ENCODE measurements at regions not wholly inside any gene's neighbourhood (a gene's known extent, or its start where the extent isn't known, plus 50 kb on each side); places are given as distances from the start of the nearest gene placed in this dataset.
"Not testable (repeated sequence)": the region's sequence is repeated elsewhere in the genome, so short reads cannot be mapped to it uniquely, and the experiment has no call there.

DNA sequence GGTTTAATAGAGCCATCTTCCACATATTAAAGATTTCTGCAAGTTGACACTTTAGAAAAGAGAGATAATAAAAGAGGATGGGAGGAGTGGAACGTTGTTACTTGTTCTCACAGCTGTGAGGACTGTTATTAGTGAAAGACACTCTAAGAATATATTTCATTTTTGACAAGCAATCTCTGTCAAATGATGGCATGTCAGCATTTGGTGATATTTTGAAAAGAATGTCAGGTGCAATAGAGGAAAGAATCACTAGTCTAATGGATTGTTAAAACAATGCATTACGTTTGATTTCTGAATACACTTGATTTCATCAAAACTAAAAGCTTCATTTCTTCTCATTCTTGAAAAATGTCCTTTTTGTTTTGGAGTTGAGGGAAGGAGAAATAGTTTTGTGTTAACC, 853.4 kb downstream of the PLA2G4A start:
- DNase-seq (ENCODE audit: extremely low read depth, insufficient read length), result no peak
- TF ChIP-seq, protein P1, sequence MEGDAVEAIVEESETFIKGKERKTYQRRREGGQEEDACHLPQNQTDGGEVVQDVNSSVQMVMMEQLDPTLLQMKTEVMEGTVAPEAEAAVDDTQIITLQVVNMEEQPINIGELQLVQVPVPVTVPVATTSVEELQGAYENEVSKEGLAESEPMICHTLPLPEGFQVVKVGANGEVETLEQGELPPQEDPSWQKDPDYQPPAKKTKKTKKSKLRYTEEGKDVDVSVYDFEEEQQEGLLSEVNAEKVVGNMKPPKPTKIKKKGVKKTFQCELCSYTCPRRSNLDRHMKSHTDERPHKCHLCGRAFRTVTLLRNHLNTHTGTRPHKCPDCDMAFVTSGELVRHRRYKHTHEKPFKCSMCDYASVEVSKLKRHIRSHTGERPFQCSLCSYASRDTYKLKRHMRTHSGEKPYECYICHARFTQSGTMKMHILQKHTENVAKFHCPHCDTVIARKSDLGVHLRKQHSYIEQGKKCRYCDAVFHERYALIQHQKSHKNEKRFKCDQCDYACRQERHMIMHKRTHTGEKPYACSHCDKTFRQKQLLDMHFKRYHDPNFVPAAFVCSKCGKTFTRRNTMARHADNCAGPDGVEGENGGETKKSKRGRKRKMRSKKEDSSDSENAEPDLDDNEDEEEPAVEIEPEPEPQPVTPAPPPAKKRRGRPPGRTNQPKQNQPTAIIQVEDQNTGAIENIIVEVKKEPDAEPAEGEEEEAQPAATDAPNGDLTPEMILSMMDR (IDR thresholded peaks at IDR 0.05; ENCODE audit: insufficient read depth, low read length, poor library complexity, severe bottlenecking), result no peak
- Histone ChIP-seq H3K36me3 (ENCODE audit: control insufficient read depth, insufficient read depth, low read length) (no peaks in the 10 kb centered on the region), H3K27me3 (replicated peaks; ENCODE audit: control insufficient read depth, insufficient read depth, low read length) (no peaks in the 10 kb centered on the region), H3K4me3 (replicated peaks; ENCODE audit: low read depth, low read length) (no peak overlapping the region)

DNA sequence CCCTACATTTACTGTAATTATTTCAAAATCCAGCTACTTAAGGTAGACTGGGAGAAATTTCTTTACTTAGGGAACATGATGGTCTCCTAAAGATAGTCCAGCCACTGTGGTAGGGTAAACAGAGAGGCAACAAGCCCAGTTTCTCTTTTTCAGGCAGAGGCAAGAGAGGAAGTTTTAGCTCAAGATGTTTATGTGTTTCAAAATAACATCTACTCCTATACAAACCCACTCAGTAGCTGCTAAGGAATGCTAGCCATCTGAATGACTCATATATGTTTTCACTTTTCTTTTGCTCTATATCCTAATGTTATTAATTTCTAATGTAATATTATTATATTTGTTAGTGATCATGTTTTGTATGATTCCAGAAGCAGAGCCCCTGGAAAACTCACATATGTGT, 856.6 kb downstream of the PLA2G4A start:
- DNase-seq (ENCODE audit: extremely low read depth, insufficient read length), result no peak
- Histone ChIP-seq H3K36me3 (ENCODE audit: control insufficient read depth, insufficient read depth, low read length) (no peaks in the 10 kb centered on the region), H3K27me3 (replicated peaks; ENCODE audit: control insufficient read depth, insufficient read depth, low read length) (no peaks in the 10 kb centered on the region), H3K4me3 (replicated peaks; ENCODE audit: low read depth, low read length) (no peak overlapping the region)
- TF ChIP-seq, protein P1 (IDR thresholded peaks at IDR 0.05; ENCODE audit: insufficient read depth, low read length, poor library complexity, severe bottlenecking), result no peak

DNA sequence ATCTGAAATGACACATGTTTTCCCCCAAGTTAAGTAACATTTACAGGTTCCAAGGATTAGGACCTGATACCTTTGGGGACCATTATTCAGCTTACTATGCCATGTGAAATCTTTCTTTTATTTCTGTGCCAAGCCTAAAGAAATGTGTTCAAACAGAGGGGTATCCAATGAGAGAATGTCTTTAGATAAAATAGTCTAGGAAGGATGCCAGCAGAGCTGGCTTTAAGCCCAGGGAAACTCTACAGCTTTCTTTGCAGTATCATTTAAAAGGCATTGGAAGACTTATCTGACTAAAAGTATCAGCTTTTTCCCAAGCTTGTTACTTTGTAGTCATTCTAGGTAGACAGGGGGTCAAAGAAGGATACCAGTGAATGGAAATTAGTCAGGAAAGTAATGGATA, 860.4 kb downstream of the PLA2G4A start:
- no peaks in the 10 kb centered on the region for H3K36me3 ChIP-seq (ENCODE audit: control insufficient read depth, insufficient read depth, low read length)
- TF ChIP-seq, protein P1 (IDR thresholded peaks at IDR 0.05; ENCODE audit: insufficient read depth, low read length, poor library complexity, severe bottlenecking), result no peak
- no peak for DNase-seq (ENCODE audit: extremely low read depth, insufficient read length)

DNA sequence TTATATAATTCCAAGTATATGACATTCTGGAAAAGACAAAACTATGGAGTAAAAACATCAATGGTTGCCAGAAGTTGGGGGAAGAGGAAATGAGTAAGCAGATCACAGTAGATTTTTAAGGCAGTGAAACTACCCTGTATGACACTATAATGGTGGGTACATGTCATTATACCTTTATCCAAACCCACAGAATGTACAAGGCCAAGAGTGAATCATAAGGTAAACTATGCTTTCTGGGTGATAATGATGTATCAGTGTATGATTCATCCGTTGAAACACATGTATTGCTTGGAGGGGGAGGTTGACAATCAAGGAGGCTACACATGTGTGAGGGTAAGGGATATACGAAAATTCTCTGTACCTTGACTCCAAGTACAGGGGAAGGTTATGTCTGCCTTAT, 862.7 kb downstream of the PLA2G4A start:
- Histone ChIP-seq H3K4me3 (replicated peaks; ENCODE audit: low read depth, low read length) (no peak overlapping the region), H3K27me3 (replicated peaks; ENCODE audit: control insufficient read depth, insufficient read depth, low read length) (no peaks in the 10 kb centered on the region), H3K36me3 (ENCODE audit: control insufficient read depth, insufficient read depth, low read length) (no peaks in the 10 kb centered on the region)
- TF ChIP-seq, protein P1 (IDR thresholded peaks at IDR 0.05; ENCODE audit: insufficient read depth, low read length, poor library complexity, severe bottlenecking), result no peak
- no peak for DNase-seq (ENCODE audit: extremely low read depth, insufficient read length)

More for the DNA sequence above, 860.4 kb downstream of the PLA2G4A start:
- Histone ChIP-seq H3K27me3 (replicated peaks; ENCODE audit: control insufficient read depth, insufficient read depth, low read length) (no peaks in the 10 kb centered on the region), H3K4me3 (replicated peaks; ENCODE audit: low read depth, low read length) (no peak overlapping the region)

DNA sequence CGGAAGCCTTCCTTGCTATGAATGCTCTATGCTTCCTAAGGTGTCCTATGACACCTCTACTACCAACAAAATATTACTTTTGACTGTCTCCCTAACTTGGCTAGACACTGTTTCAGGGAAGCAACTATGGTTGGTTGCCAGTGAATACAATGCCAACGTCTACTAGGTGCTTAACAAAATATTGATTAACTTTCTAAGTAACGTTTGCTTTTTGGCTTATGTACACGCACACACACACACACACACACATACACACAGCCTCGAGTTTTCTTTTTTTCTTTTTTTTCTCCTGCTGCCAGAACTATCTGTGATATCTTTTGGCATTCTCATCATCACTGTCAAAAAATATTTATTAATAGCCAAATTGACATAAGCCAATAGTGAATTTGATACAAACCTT, 864.0 kb downstream of the PLA2G4A start:
- Histone ChIP-seq H3K36me3 (ENCODE audit: control insufficient read depth, insufficient read depth, low read length) (no peaks in the 10 kb centered on the region), H3K27me3 (replicated peaks; ENCODE audit: control insufficient read depth, insufficient read depth, low read length) (no peaks in the 10 kb centered on the region), H3K4me3 (replicated peaks; ENCODE audit: low read depth, low read length) (no peak overlapping the region)
- TF ChIP-seq, protein P1 (IDR thresholded peaks at IDR 0.05; ENCODE audit: insufficient read depth, low read length, poor library complexity, severe bottlenecking), result no peak
- no peak for DNase-seq (ENCODE audit: extremely low read depth, insufficient read length)

DNA sequence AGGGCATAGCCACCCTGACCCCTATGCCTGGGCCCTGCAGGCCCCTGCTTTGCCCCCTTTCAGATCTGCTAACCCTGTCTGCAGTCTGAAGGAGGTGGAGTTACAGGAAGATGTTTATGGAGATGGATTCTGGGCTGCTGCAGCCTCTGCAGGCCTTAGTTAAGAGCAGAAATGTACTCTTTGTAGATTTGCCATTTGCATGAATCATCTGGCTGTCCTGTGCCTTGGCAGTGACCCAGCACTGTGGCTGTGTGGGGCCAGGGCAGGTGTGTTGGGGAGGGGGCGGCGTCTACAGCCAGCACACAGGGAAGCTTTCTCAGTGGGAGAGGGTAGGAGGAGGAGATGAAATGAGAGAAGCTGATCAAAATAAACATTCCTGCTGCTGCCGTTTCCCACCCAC, 867.3 kb downstream of the PLA2G4A start:
- no peaks in the 10 kb centered on the region for H3K27me3 ChIP-seq (replicated peaks; ENCODE audit: control insufficient read depth, insufficient read depth, low read length)
- H3K4me3 ChIP-seq (replicated peaks; ENCODE audit: low read depth, low read length), result no peak overlapping the region
- TF ChIP-seq, protein P1 (IDR thresholded peaks at IDR 0.05; ENCODE audit: insufficient read depth, low read length, poor library complexity, severe bottlenecking), result no peak
- no peaks in the 10 kb centered on the region for H3K36me3 ChIP-seq (ENCODE audit: control insufficient read depth, insufficient read depth, low read length)
- DNase-seq (ENCODE audit: extremely low read depth, insufficient read length), result no peak

DNA sequence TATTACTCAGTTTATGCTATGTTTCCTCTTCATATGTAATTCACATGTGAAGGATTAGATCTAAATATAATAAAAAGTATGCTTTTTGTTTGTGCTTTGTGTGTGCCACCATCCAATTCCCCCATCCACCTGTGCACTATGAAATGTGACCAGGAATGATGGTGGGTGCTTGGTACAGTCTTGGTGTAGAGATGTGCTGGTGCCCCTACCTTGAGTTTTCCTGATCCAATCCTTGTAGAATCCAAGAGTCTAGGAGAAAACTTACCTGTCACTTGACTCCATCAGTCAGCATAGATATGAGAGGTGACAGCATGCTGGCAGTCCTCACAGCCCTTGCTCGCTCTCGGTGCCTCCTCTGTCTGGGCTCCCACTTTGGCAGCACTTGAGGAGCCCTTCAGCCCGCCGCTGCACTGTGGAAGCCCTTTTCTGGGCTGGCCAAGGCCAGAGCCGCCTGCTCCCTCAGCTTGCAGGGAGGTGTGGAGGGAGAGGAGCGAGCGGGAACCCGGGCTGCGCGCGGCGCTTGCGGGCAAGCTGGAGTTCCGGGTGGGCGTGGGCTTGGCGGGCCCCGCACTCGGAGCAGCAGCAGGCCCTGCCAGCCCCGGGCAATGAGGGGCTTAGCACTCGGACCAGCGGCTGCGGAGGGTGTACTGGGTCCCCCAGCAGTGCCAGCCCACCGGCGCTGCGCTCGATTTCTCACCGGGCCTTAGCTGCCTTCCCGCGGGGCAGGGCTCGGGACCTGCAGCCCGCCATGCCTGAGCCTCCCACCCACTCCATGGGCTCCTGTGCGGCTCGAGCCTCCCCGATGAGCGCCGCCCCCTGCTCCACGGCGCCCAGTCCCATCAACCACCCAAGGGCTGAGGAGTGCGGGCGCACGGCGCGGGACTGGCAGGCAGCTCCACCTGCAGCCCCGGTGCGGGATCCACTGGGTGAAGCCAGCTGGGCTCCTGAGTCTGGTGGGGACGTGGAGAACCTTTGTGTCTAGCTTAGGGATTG, 874.7 kb downstream of the PLA2G4A start:
- DNase-seq (ENCODE audit: extremely low read depth, insufficient read length); H3K4me3 ChIP-seq (replicated peaks; ENCODE audit: low read depth, low read length); H3K36me3 ChIP-seq (ENCODE audit: control insufficient read depth, insufficient read depth, low read length); H3K27me3 ChIP-seq (replicated peaks; ENCODE audit: control insufficient read depth, insufficient read depth, low read length): not testable (repeated sequence)

Data from GM06990 (cell line).